ENCODE measurements at regions not wholly inside any gene's neighbourhood (a gene's known extent, or its start where the extent isn't known, plus 50 kb on each side); places are given as distances from the start of the nearest gene placed in this dataset.

- Histone ChIP-seq H3K27me3 (ENCODE audit: low read depth) (no peaks in the 10 kb centered on the region), H3K9me3 (no peaks in the 10 kb centered on the region), H3K27ac (no peak overlapping the region), H3K4me3 (no peak overlapping the region), H3K36me3 (no peaks in the 10 kb centered on the region), H3K4me1 (no peaks in the 10 kb centered on the region)
- intact Hi-C loops (cut with DNase I) = no loop called here
- TF ChIP-seq, protein P1, sequence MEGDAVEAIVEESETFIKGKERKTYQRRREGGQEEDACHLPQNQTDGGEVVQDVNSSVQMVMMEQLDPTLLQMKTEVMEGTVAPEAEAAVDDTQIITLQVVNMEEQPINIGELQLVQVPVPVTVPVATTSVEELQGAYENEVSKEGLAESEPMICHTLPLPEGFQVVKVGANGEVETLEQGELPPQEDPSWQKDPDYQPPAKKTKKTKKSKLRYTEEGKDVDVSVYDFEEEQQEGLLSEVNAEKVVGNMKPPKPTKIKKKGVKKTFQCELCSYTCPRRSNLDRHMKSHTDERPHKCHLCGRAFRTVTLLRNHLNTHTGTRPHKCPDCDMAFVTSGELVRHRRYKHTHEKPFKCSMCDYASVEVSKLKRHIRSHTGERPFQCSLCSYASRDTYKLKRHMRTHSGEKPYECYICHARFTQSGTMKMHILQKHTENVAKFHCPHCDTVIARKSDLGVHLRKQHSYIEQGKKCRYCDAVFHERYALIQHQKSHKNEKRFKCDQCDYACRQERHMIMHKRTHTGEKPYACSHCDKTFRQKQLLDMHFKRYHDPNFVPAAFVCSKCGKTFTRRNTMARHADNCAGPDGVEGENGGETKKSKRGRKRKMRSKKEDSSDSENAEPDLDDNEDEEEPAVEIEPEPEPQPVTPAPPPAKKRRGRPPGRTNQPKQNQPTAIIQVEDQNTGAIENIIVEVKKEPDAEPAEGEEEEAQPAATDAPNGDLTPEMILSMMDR (IDR thresholded peaks at IDR 0.05) = no peak
- peak in 1 of 2 donors; percentile 15 for ATAC-seq
- peak; percentile 39 for DNase-seq
Measured at GRCh38 chr14:105851716-105852377, 325.5 kb downstream of the TMEM121 start.

DNA sequence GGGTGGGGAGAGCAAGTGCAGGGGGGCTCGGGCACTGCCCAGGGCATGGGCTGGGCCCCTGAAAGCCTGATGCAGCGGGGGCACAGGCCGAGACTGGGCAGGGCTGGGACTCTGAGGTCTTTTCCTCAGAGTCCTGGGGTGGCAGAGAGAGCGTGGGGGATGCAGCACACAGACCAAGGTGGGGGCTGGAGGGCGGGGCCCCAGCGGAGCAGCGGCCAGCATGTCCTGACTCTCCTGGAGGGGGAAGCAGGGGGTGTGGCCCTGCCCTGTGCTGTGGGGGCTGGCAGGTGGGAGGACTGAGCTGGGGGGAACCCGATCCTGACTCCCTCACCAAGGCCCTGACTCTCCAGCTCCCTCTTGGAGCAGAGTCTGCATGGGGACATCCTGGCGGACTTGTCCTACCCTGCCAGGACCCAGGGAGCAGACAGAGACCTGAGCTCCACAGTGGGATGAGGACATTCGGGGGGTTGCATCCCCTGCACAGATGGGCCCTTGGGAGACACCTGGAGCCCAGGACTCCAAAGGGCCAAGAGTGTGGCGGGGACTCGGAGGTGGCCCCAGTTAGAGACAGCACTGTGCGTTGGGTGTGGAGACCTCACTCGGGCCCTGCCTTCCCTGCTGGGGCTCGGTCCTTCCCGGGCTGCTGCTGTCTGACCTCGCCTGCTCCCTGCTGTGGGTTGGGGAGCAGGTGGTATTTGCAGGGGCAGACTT is 326.1 kb downstream of the TMEM121 start:
- Histone ChIP-seq H3K36me3 (no peaks in the 10 kb centered on the region), H3K27me3 (ENCODE audit: low read depth) (no peaks in the 10 kb centered on the region), H3K9me3 (no peaks in the 10 kb centered on the region), H3K4me1 (no peaks in the 10 kb centered on the region), H3K27ac (no peak overlapping the region), H3K4me3 (no peak overlapping the region)
- intact Hi-C loops (cut with DNase I) = no loop called here
- TF ChIP-seq, protein P1 (IDR thresholded peaks at IDR 0.05) = no peak
- ATAC-seq = peak in 1 of 2 donors; percentile 13
- DNase-seq = peak; percentile 38

DNA sequence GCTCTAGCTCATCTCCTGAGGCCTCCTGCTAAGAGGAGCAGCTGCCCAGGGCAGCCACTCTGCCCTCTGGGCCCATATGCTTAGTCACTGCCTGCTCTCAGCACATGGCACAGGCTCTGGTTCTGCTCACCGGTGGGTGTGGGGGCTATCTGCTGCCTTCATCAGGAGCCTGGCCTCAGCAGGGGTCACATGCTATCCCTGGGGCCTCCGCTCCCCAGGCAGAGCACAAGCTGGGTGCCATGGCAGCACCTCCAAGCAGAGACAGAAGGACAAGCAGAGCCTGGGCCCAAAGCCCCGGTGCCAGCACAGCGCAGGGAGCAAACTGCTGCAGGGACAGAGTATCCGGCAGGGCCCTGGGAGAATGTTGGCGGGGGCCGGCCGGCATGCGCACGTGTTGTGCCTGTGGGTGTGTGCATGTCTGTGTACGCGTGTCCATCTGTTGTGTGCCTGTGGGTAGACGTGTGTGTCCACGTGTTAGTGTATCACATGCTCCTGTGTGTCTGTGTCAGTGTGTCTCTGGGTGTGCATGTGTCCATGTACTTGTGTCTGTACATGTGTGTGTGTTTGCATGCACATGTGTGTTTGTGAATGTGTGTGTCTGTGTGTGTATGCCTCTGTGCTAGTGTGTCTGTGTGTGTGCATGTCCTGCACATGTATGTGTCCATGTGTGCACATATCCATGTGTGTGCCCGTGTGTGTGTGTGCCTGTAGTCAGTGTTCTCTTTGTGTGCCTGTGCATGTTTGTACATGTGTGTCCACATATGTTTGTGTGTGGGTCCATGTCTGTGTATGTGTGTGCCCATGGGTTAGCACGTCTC is 326.9 kb downstream of the TMEM121 start:
- no peak overlapping the region for H3K27ac ChIP-seq
- ATAC-seq (no peak), DNase-seq (peak; percentile 42)
- no peaks in the 10 kb centered on the region for H3K27me3 ChIP-seq (ENCODE audit: low read depth)
- H3K36me3 ChIP-seq = no peaks in the 10 kb centered on the region
- H3K4me3 ChIP-seq = no peak overlapping the region
- TF ChIP-seq, protein P1 (IDR thresholded peaks at IDR 0.05) = no peak
- H3K4me1 ChIP-seq = no peaks in the 10 kb centered on the region
- intact Hi-C loops (cut with DNase I) = no loop called here
- no peaks in the 10 kb centered on the region for H3K9me3 ChIP-seq

DNA sequence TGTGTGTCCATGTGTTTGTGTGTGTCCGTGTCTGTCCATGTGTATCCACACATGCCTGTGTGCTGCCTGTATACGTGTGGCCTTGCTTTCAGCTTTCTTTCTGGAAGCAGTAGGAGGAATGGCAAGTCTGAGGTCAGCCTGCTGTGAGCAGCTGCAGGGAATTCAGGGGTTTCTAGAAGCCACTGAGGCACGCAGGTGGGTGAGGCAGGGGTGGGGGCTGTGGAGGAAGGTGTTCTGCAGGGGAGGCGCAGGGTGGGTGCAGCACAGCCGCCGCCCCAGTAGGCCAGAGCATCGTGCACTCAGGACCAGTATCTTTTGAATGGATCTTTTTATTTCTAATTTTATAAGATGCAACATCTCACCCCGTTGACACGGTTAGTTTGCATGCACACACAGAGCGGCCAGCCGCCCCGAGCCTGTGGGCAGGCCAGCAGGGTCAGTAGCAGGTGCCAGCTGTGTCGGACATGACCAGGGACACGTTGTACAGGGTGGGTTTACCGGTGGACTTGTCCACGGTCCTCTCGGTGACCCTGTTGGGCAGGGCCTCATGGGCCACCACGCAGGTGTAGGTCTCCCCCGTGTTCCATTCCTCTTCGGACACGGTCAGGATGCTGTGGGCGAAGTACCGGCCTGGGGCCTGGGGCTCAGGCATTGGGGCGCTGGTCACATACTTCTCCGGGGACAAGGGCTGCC is 327.7 kb downstream of the TMEM121 start:
- H3K27me3 ChIP-seq (ENCODE audit: low read depth) = no peaks in the 10 kb centered on the region
- no peaks in the 10 kb centered on the region for H3K9me3 ChIP-seq
- TF ChIP-seq, protein P1 (IDR thresholded peaks at IDR 0.05) = no peak
- intact Hi-C loops (cut with DNase I) = no loop called here
- H3K4me3 ChIP-seq = no peak overlapping the region
- ATAC-seq = no peak
- H3K4me1 ChIP-seq = no peaks in the 10 kb centered on the region
- H3K36me3 ChIP-seq = no peaks in the 10 kb centered on the region
- peak; percentile 39 for DNase-seq
- no peak overlapping the region for H3K27ac ChIP-seq

DNA sequence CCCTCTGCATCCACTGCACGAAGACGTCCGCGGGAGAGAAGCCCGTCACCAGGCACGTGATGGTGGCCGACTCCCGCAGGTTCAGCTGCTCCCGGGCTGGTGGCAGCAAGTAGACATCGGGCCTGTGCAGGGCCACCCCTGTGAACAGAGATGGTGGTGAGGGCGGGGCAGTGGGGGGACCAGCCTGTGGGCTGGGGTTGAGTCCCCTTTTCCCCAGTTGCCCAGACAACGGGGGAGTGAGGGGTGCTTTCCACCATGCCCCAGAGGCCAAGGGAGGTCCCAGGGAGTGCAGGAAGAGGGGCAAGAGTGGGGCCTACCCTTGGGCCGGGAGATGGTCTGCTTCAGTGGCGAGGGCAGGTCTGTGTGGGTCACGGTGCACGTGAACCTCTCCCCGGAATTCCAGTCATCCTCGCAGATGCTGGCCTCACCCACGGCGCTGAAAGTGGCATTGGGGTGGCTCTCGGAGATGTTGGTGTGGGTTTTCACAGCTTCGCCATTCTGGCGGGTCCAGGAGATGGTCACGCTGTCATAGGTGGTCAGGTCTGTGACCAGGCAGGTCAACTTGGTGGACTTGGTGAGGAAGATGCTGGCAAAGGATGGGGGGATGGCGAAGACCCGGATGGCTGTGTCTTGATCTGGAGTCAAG is 328.3 kb downstream of the TMEM121 start:
- Histone ChIP-seq H3K27ac (no peak overlapping the region), H3K36me3 (no peaks in the 10 kb centered on the region), H3K4me3 (no peak overlapping the region), H3K27me3 (ENCODE audit: low read depth) (no peaks in the 10 kb centered on the region), H3K4me1 (no peaks in the 10 kb centered on the region), H3K9me3 (no peaks in the 10 kb centered on the region)
- TF ChIP-seq, protein P1 (IDR thresholded peaks at IDR 0.05) = no peak
- ATAC-seq (no peak), DNase-seq (peak; percentile 39)
- intact Hi-C loops (cut with DNase I) = no loop called here

All from lower lobe of right lung (tissue), 2 donors.